WTC11 (cell line): ENCODE measurements at regions not wholly inside any gene's neighbourhood (a gene's known extent, or its start where the extent isn't known, plus 50 kb on each side); places are given as distances from the start of the nearest gene placed in this dataset.

Experiments
- ATAC-seq: fragments of 200-7000 bp; cut with Tn5 transposase; 2 replicates; pipeline ENCODE4 v1.10.0; 2021; ENCODE audit warnings: mild to moderate bottlenecking, moderate library complexity
- CTCF ChIA-PET: fragments of 300-600 bp; sonication (Branson Sonifier 250); formaldehyde crosslinking; loops from one replicate; lab custom pipeline; 2021; ENCODE audit warnings: antibody characterized with exemption; lab: Charles Lee
- POLR2A ChIA-PET: fragments of 350-600 bp; sonication (Branson Sonifier 250); formaldehyde crosslinking; loops from one replicate; lab custom pipeline; 2021; ENCODE audit warnings: antibody characterized with exemption; lab: Charles Lee
- DNase-seq: peaks from one replicate; pipeline ENCODE4 v3.0.0; 2021; ENCODE audit warnings: low spot score
- H3K27ac Mint-ChIP-seq: 2 replicates; pipeline ENCODE4 v1.8.0; 2021; ENCODE audit warnings: mixed read lengths
- H3K27me3 Mint-ChIP-seq: 2 replicates; pipeline ENCODE4 v1.8.0; 2021; ENCODE audit warnings: low read depth, mild to moderate bottlenecking, moderate library complexity, mixed read lengths
- H3K36me3 Mint-ChIP-seq: 2 replicates; pipeline ENCODE4 v1.8.0; 2021; ENCODE audit warnings: mixed read lengths
- H3K4me1 Mint-ChIP-seq: 2 replicates; pipeline ENCODE4 v1.8.0; 2022; ENCODE audit warnings: mixed read lengths
- H3K4me3 Mint-ChIP-seq: 2 replicates; pipeline ENCODE4 v1.8.0; 2021; ENCODE audit warnings: mild to moderate bottlenecking, moderate library complexity, mixed read lengths
- H3K9me3 Mint-ChIP-seq: 2 replicates; pipeline ENCODE4 v1.8.0; 2021; ENCODE audit warnings: mixed read lengths
- AR ChIP-seq: fragments of 250-450 bp; sonication (Bioruptor Pico); IDR thresholded peaks from 2 replicates; pipeline ENCODE4 v1.9.0; 2021; ENCODE audit warnings: mild to moderate bottlenecking
- ARID4B ChIP-seq: sonication (generic); formaldehyde crosslinking; IDR thresholded peaks from 2 replicates; pipeline ENCODE4 v1.8.0; 2023; ENCODE audit warnings: missing genetic modification reagents, mild to moderate bottlenecking, borderline replicate concordance
- CREB1 ChIP-seq: sonication (generic); formaldehyde crosslinking; IDR thresholded peaks from 2 replicates; pipeline ENCODE4 v1.8.0; 2023; ENCODE audit warnings: mild to moderate bottlenecking, missing genetic modification reagents
- CREM ChIP-seq: sonication (generic); formaldehyde crosslinking; IDR thresholded peaks from 2 replicates; pipeline ENCODE4 v1.8.1; 2022; ENCODE audit warnings: mild to moderate bottlenecking, missing genetic modification reagents, moderate library complexity
- ELF4 ChIP-seq: sonication (generic); formaldehyde crosslinking; IDR thresholded peaks from 2 replicates; pipeline ENCODE4 v1.8.1; 2022; ENCODE audit warnings: low read depth, mild to moderate bottlenecking, moderate library complexity, missing genetic modification reagents
- ETV6 ChIP-seq: sonication (generic); formaldehyde crosslinking; IDR thresholded peaks from 2 replicates; pipeline ENCODE4 v1.8.1; 2022; ENCODE audit warnings: mild to moderate bottlenecking, missing genetic modification reagents
- FOXK1 ChIP-seq: sonication (generic); formaldehyde crosslinking; IDR thresholded peaks from 2 replicates; pipeline ENCODE4 v1.8.0; 2022; ENCODE audit warnings: mild to moderate bottlenecking, moderate library complexity, missing genetic modification reagents
- GRHL2 ChIP-seq: fragments of 250-450 bp; sonication (Bioruptor Pico); IDR thresholded peaks from 2 replicates; pipeline ENCODE4 v1.8.0; 2022; ENCODE audit warnings: mild to moderate bottlenecking, moderate library complexity; ENCODE audit not compliant: insufficient replicate concordance, severe bottlenecking
- GTF2I ChIP-seq: fragments of 250-450 bp; sonication (Bioruptor Pico); conservative IDR thresholded peaks from 2 replicates; pipeline ENCODE4 v1.4.0; 2021; ENCODE audit warnings: mild to moderate bottlenecking
- NFATC4 ChIP-seq: fragments of 250-450 bp; sonication (Bioruptor Pico); IDR thresholded peaks from 2 replicates; pipeline ENCODE4 v1.9.0; 2021; ENCODE audit warnings: mild to moderate bottlenecking
- PRRX2 ChIP-seq: fragments of 250-450 bp; sonication (Bioruptor Pico); IDR thresholded peaks from 2 replicates; pipeline ENCODE4 v1.8.0; 2021; ENCODE audit warnings: mild to moderate bottlenecking
- RORB ChIP-seq: fragments of 250-450 bp; sonication (Bioruptor Pico); IDR thresholded peaks from 2 replicates; pipeline ENCODE4 v1.9.0; 2021; ENCODE audit warnings: mild to moderate bottlenecking
- TCF7 ChIP-seq: sonication (generic); formaldehyde crosslinking; IDR thresholded peaks from 2 replicates; pipeline ENCODE4 v1.8.0; 2022; ENCODE audit warnings: mild to moderate bottlenecking, low read depth, missing genetic modification reagents, moderate library complexity
- TEAD4 ChIP-seq: sonication (generic); formaldehyde crosslinking; IDR thresholded peaks from 2 replicates; pipeline ENCODE4 v1.8.0; 2022; ENCODE audit warnings: mild to moderate bottlenecking, missing genetic modification reagents
- TP53 ChIP-seq: sonication (generic); formaldehyde crosslinking; IDR thresholded peaks from 2 replicates; pipeline ENCODE4 v1.8.1; 2023; ENCODE audit warnings: mild to moderate bottlenecking, missing genetic modification reagents
- ZNF219 ChIP-seq: sonication (generic); formaldehyde crosslinking; IDR thresholded peaks from 2 replicates; pipeline ENCODE4 v1.8.0; 2023; ENCODE audit warnings: missing genetic modification reagents, mild to moderate bottlenecking, borderline replicate concordance
- ZNF416 ChIP-seq: fragments of 250-450 bp; sonication (Bioruptor Pico); IDR thresholded peaks from 2 replicates; pipeline ENCODE4 v1.9.0; 2021; ENCODE audit warnings: mild to moderate bottlenecking, inconsistent platforms
- TF ChIP-seq, protein P1 (sequence below): sonication (generic); formaldehyde crosslinking; IDR thresholded peaks from 2 replicates; pipeline ENCODE4 v1.8.0; 2023; ENCODE audit warnings: mild to moderate bottlenecking, missing genetic modification reagents
- TF ChIP-seq, protein P2 (sequence below): sonication (generic); formaldehyde crosslinking; IDR thresholded peaks from 2 replicates; pipeline ENCODE4 v1.8.0; 2022; ENCODE audit warnings: mild to moderate bottlenecking, missing genetic modification reagents

- DNase-seq = no peak
- ChIA-PET POLR2A (no interaction called here), CTCF (no interaction called here)
- Mint-ChIP-seq H3K36me3 (no peaks in the 10 kb centered on the region), H3K9me3 (no peaks in the 10 kb centered on the region), H3K4me3 (no peak overlapping the region), H3K27ac (no peak overlapping the region), H3K27me3 (no peaks in the 10 kb centered on the region), H3K4me1 (peaks cover 32% of the 10 kb centered on the region)
- TF ChIP-seq TCF7 (CRISPR knock-in tag) = no peak
- TF ChIP-seq NFATC4 (CRISPR knock-in tag) = no peak
- no peak for TF ChIP-seq FOXK1 (CRISPR knock-in tag)
- TF ChIP-seq CREB1 (CRISPR knock-in tag) = no peak
- TF ChIP-seq GTF2I (CRISPR knock-in tag) = no peak
- no peak for TF ChIP-seq ELF4
- TF ChIP-seq CREM (CRISPR knock-in tag) = no peak
- TF ChIP-seq, protein P1, sequence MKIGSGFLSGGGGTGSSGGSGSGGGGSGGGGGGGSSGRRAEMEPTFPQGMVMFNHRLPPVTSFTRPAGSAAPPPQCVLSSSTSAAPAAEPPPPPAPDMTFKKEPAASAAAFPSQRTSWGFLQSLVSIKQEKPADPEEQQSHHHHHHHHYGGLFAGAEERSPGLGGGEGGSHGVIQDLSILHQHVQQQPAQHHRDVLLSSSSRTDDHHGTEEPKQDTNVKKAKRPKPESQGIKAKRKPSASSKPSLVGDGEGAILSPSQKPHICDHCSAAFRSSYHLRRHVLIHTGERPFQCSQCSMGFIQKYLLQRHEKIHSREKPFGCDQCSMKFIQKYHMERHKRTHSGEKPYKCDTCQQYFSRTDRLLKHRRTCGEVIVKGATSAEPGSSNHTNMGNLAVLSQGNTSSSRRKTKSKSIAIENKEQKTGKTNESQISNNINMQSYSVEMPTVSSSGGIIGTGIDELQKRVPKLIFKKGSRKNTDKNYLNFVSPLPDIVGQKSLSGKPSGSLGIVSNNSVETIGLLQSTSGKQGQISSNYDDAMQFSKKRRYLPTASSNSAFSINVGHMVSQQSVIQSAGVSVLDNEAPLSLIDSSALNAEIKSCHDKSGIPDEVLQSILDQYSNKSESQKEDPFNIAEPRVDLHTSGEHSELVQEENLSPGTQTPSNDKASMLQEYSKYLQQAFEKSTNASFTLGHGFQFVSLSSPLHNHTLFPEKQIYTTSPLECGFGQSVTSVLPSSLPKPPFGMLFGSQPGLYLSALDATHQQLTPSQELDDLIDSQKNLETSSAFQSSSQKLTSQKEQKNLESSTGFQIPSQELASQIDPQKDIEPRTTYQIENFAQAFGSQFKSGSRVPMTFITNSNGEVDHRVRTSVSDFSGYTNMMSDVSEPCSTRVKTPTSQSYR (CRISPR knock-in tag) = no peak
- TF ChIP-seq AR (CRISPR knock-in tag) = no peak
- no peak for TF ChIP-seq ZNF219 (CRISPR knock-in tag)
- TF ChIP-seq TP53 (CRISPR knock-in tag) = no peak
- no peak for TF ChIP-seq GRHL2 (CRISPR knock-in tag)
- TF ChIP-seq ARID4B (CRISPR knock-in tag) = no peak
- TF ChIP-seq, protein P2, sequence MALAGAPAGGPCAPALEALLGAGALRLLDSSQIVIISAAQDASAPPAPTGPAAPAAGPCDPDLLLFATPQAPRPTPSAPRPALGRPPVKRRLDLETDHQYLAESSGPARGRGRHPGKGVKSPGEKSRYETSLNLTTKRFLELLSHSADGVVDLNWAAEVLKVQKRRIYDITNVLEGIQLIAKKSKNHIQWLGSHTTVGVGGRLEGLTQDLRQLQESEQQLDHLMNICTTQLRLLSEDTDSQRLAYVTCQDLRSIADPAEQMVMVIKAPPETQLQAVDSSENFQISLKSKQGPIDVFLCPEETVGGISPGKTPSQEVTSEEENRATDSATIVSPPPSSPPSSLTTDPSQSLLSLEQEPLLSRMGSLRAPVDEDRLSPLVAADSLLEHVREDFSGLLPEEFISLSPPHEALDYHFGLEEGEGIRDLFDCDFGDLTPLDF (CRISPR knock-in tag) = no peak
- TF ChIP-seq TEAD4 (CRISPR knock-in tag) = no peak
- no peak for TF ChIP-seq RORB
- TF ChIP-seq ETV6 (CRISPR knock-in tag) = no peak
- TF ChIP-seq ZNF416 = no peak
- no peak for TF ChIP-seq PRRX2
- ATAC-seq = no peak
These were observed 52.1 kb upstream of the DAB2 start for GRCh38 chr5:39476843-39477220.
